Spinal cord (tissue), 9 donors: ENCODE measurements at regions not wholly inside any gene's neighbourhood (a gene's known extent, or its start where the extent isn't known, plus 50 kb on each side); places are given as distances from the start of the nearest gene placed in this dataset.
"Not testable (repeated sequence)": the region's sequence is repeated elsewhere in the genome, so short reads cannot be mapped to it uniquely, and the experiment has no call there.

Source experiments
- DNase-seq, 6 donors: peaks; one replicate each; pipeline versions ENCODE4 v3.0.0 to v3.0.0-alpha.2; 2013 to 2015; ENCODE audit warnings: low spot score in 6 of 6, low read depth in 4 of 6
- H3K27ac ChIP-seq: one replicate; pipeline ENCODE4 v1.5.1; 2013; ENCODE audit warnings: low read depth, low read length, control low read depth
- H3K27me3 ChIP-seq: one replicate; pipeline ENCODE4 v1.6.1; 2013; ENCODE audit warnings: low read length; ENCODE audit not compliant: control insufficient read depth, insufficient read depth
- H3K36me3 ChIP-seq: one replicate; pipeline ENCODE4 v1.6.1; 2013; ENCODE audit warnings: low read length; ENCODE audit not compliant: control insufficient read depth, insufficient read depth
- H3K4me1 ChIP-seq: one replicate; pipeline ENCODE4 v1.6.1; 2013; ENCODE audit warnings: low read length; ENCODE audit not compliant: control insufficient read depth, insufficient read depth
- H3K4me3 ChIP-seq: one replicate; pipeline ENCODE4 v1.5.1; 2013; ENCODE audit warnings: low read depth, low read length, control low read depth
- H3K9me3 ChIP-seq: one replicate; pipeline ENCODE4 v1.6.1; 2013; ENCODE audit warnings: low read length; ENCODE audit not compliant: control insufficient read depth, insufficient read depth
- WGBS: methylation state at CpG from one replicate; pipeline ENCODE4 v1.1.5; 2013; ENCODE audit warnings: missing lambda C conversion rate; ENCODE audit not compliant: insufficient coverage; 5-methylcytosine and 5-hydroxymethylcytosine counted together
- donor health status: healthy.

DNA sequence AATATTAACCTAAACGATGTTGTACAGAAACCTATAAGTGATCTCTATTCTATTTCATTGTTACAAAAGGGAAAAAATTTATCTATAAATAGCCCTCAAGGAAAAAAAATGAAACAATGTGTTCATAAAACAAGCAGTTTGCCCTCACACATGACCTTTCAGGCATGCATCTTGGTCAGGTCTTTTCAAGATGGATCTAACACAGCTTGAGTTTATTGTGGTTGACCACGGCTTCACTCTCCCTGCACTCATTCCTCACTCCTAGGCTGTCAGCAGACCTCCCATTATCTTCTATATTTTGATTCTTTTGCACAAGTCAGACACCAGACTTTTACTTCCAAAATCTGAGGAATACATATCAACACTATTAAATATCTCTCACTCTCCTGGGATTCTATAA is 544.3 kb downstream of the KCNT2 start:
- Histone ChIP-seq H3K4me3 (no peak overlapping the region), H3K4me1 (no peaks in the 10 kb centered on the region), H3K27ac (no peak overlapping the region), H3K36me3 (no peaks in the 10 kb centered on the region), H3K9me3 (no peaks in the 10 kb centered on the region), H3K27me3 (no peaks in the 10 kb centered on the region)
- DNase-seq = no peak
- WGBS = 36% methylated on average over 1 of the region's 2 CpGs

GRCh38 chr1:196063294-196063693 is 544.9 kb downstream of the KCNT2 start:
- Histone ChIP-seq H3K36me3 (no peaks in the 10 kb centered on the region), H3K9me3 (no peaks in the 10 kb centered on the region), H3K4me1 (no peaks in the 10 kb centered on the region), H3K27me3 (no peaks in the 10 kb centered on the region), H3K27ac (no peak overlapping the region), H3K4me3 (no peak overlapping the region)
- no CpG with 5 or more reads among the region's 3 CpGs for WGBS
- peak in 1 of 6 donors; percentile 61 for DNase-seq

GRCh38 chr1:196060539-196060938 is 547.7 kb downstream of the KCNT2 start:
- no peaks in the 10 kb centered on the region for H3K4me1 ChIP-seq
- H3K36me3 ChIP-seq = no peaks in the 10 kb centered on the region
- H3K27ac ChIP-seq = no peak overlapping the region
- H3K4me3 ChIP-seq = no peak overlapping the region
- DNase-seq = no peak
- no peaks in the 10 kb centered on the region for H3K9me3 ChIP-seq
- H3K27me3 ChIP-seq = no peaks in the 10 kb centered on the region

DNA sequence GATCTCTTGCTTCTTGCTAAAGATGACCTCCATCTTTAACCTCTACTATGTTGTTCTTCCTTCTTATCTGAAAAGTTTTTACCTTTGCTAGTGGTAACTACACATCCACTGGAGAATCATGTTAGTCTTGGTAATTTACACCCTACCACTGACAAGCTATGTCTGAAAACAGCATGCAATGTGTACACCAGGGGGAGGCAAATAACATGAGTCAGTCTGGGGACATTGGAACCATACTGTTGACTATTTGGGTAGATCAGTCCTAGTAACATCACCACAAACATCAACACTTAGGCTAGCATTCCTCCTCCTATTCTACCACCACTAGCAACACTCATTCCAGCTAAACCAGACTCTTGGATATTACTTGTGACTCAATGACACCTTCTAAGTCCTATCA is 549.0 kb downstream of the KCNT2 start:
- DNase-seq = no peak
- Histone ChIP-seq H3K27me3 (no peaks in the 10 kb centered on the region), H3K4me3 (no peak overlapping the region), H3K9me3 (no peaks in the 10 kb centered on the region), H3K36me3 (no peaks in the 10 kb centered on the region), H3K27ac (no peak overlapping the region), H3K4me1 (no peaks in the 10 kb centered on the region)

- H3K4me1 ChIP-seq = no peaks in the 10 kb centered on the region
- DNase-seq = no peak
- no peaks in the 10 kb centered on the region for H3K9me3 ChIP-seq
- H3K27me3 ChIP-seq = no peaks in the 10 kb centered on the region
- WGBS = 73% methylated on average over 4 of the region's 4 CpGs
- no peak overlapping the region for H3K4me3 ChIP-seq
- H3K36me3 ChIP-seq = no peaks in the 10 kb centered on the region
- no peak overlapping the region for H3K27ac ChIP-seq
Measured at GRCh38 chr1:196056966-196057365, 551.3 kb downstream of the KCNT2 start.

DNA sequence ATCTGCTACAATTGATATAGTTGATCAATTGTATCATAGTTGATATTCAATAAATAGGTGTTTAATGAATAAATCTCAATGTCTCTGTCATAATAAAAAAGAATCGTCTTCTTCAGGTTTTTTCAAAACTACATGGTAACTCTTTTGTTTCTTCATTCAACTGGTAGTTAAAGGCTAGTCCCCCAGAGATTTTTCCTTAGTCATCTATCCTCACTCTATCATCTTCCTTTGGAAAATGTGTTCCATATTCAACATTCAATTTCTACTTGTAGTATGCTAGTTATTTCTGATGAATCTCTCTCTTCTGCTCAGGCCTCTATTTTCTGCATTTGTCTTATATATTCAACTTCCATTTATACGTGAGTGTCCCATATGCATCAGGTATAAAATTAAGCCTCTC is 558.8 kb downstream of the KCNT2 start:
- no CpG with 5 or more reads among the region's 2 CpGs for WGBS
- Histone ChIP-seq H3K27ac (no peak overlapping the region), H3K4me3 (no peak overlapping the region), H3K27me3 (no peaks in the 10 kb centered on the region), H3K36me3 (no peaks in the 10 kb centered on the region), H3K4me1 (no peaks in the 10 kb centered on the region), H3K9me3 (no peaks in the 10 kb centered on the region)
- DNase-seq = no peak

DNA sequence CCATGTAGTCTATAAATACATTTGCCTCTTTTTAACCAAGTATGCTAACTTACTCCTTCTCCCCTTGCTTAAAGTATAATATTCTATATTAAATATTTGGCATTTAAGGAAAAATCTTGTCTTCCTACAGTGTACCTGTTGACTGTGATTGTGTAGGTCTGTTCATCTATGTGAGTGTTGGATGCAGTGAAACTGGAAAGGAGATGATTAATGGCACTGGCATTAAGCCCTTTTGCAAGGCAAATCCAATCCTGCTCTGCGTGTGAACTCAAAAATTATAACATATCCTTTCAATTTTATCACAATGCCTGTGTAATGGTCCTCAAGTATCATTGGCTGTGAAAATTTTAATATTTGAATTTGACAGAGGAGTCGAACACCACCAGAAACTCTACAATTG is 565.0 kb downstream of the KCNT2 start:
- Histone ChIP-seq H3K9me3 (no peaks in the 10 kb centered on the region), H3K4me1 (no peaks in the 10 kb centered on the region), H3K27ac (no peak overlapping the region), H3K4me3 (no peak overlapping the region), H3K27me3 (no peaks in the 10 kb centered on the region), H3K36me3 (no peaks in the 10 kb centered on the region)
- WGBS = no CpG with 5 or more reads among the region's 2 CpGs
- no peak for DNase-seq

GRCh38 chr1:196034080-196034706 is 574.0 kb downstream of the KCNT2 start:
- Histone ChIP-seq H3K9me3 (no peaks in the 10 kb centered on the region), H3K27ac (no peak overlapping the region), H3K4me3 (no peak overlapping the region), H3K27me3 (no peaks in the 10 kb centered on the region), H3K36me3 (no peaks in the 10 kb centered on the region), H3K4me1 (no peaks in the 10 kb centered on the region)
- peak; percentile 13 to 95 (median 43) for DNase-seq
- WGBS = no CpG with 5 or more reads among the region's 6 CpGs

DNA sequence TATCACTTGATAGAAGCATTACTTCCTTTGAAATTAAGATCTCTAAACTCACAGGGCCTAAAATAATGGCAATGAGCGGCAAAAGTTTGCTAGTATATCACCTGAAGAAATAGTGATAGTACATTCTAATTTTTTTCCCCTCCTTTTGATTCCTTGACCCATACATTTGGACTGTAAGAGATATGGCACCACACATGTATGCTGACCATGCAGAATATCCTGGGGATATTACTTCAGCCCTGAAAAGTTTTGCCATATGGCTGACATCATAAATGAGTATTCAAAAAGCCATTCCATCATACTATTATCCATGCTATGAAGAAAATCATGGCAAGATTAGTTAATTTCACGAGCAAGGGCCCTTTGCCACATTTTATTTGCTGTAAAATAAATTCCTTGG is 576.9 kb downstream of the KCNT2 start:
- not testable (repeated sequence) for H3K36me3 ChIP-seq, H3K4me3 ChIP-seq, H3K4me1 ChIP-seq, H3K27me3 ChIP-seq, H3K27ac ChIP-seq, DNase-seq, H3K9me3 ChIP-seq
- WGBS = no CpG with 5 or more reads among the region's 2 CpGs

GRCh38 chr1:196030455-196030854 is 577.8 kb downstream of the KCNT2 start:
- Histone ChIP-seq H3K4me3 (no peak overlapping the region), H3K27me3 (no peaks in the 10 kb centered on the region), H3K36me3 (no peaks in the 10 kb centered on the region), H3K27ac (no peak overlapping the region), H3K4me1 (no peaks in the 10 kb centered on the region), H3K9me3 (no peaks in the 10 kb centered on the region)
- WGBS = no CpG with 5 or more reads among the region's 1 CpG
- no peak for DNase-seq
